Ishikawa (cell line): ENCODE measurements at regions not wholly inside any gene's neighbourhood (a gene's known extent, or its start where the extent isn't known, plus 50 kb on each side); places are given as distances from the start of the nearest gene placed in this dataset.

ENCODE experiments used
- CEBPB ChIP-seq: IDR thresholded peaks from 2 replicates; pipeline ENCODE4 v1.6.1; 2012
- EP300 ChIP-seq: IDR thresholded peaks from 2 replicates; pipeline ENCODE4 v1.6.1; 2012; ENCODE audit warnings: borderline replicate concordance
- RAD21 ChIP-seq: IDR thresholded peaks from 2 replicates; pipeline ENCODE4 v1.6.1; 2012; ENCODE audit warnings: low read depth
- TAF1 ChIP-seq: IDR thresholded peaks from 2 replicates; pipeline ENCODE4 v1.6.1; 2012; ENCODE audit warnings: low read depth, mild to moderate bottlenecking
- TEAD4 ChIP-seq: IDR thresholded peaks from 2 replicates; pipeline ENCODE4 v1.6.1; 2012
- YY1 ChIP-seq: IDR thresholded peaks from 2 replicates; pipeline ENCODE4 v1.6.1; 2012; ENCODE audit warnings: low read depth
- TF ChIP-seq, protein P1 (sequence below): IDR thresholded peaks from 2 replicates; pipeline ENCODE4 v1.6.1; 2012

DNA sequence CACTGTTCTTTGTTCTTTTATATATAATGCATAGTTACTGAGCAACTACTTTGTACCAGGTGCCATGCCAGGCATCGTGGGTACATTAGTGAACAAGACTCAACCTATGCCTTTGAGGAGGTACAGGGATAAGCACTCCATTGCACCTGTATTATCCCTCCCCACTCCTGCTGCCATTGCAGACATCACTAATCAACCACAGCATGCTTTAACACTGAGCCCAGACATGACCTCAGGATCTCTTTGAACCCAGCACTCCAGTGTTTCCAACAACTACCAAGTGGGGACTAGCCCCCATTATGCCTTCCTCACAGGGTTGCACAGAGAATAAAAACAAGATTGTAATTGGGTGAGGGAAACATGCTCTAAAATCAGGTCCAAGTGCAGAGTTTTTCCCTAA lies 60.5 kb upstream of the COL13A1 start:
- no peak for TF ChIP-seq TEAD4
- TF ChIP-seq RAD21: no peak
- TF ChIP-seq YY1: no peak
- no peak for TF ChIP-seq EP300
- no peak for TF ChIP-seq TAF1
- TF ChIP-seq CEBPB: no peak
- TF ChIP-seq, protein P1, sequence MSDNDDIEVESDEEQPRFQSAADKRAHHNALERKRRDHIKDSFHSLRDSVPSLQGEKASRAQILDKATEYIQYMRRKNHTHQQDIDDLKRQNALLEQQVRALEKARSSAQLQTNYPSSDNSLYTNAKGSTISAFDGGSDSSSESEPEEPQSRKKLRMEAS: no peak
